H9 (cell line): ENCODE measurements at regions not wholly inside any gene's neighbourhood (a gene's known extent, or its start where the extent isn't known, plus 50 kb on each side); places are given as distances from the start of the nearest gene placed in this dataset.

ENCODE experiments used
- DNase-seq: peaks from one replicate; pipeline ENCODE4 v3.0.0-alpha.2; 2017
- H2AFZ ChIP-seq: one replicate; pipeline ENCODE4 v1.6.1; 2013; ENCODE audit warnings: mild to moderate bottlenecking, low read length, control low read depth, moderate library complexity
- H2AK5ac ChIP-seq: 2 replicates; pipeline ENCODE4 v1.6.1; 2013; ENCODE audit warnings: low read length, control low read depth, mixed read lengths; ENCODE audit not compliant: insufficient read length
- H2BK120ac ChIP-seq: one replicate; pipeline ENCODE4 v1.6.1; 2013; ENCODE audit warnings: low read depth, mild to moderate bottlenecking, low read length, control low read depth, inconsistent platforms; ENCODE audit not compliant: poor library complexity, severe bottlenecking
- H2BK12ac ChIP-seq: 2 replicates; pipeline ENCODE4 v1.6.1; 2013; ENCODE audit warnings: low read length, control low read depth, mixed read lengths, low read depth; ENCODE audit not compliant: insufficient read length
- H2BK15ac ChIP-seq: 2 replicates; pipeline ENCODE4 v1.6.1; 2013; ENCODE audit warnings: low read depth, low read length, control low read depth
- H2BK20ac ChIP-seq: one replicate; pipeline ENCODE4 v1.6.1; 2013; ENCODE audit warnings: low read depth, mild to moderate bottlenecking, low read length, control low read depth, inconsistent platforms; ENCODE audit not compliant: poor library complexity, severe bottlenecking
- H2BK5ac ChIP-seq: 2 replicates; pipeline ENCODE4 v1.6.1; 2013; ENCODE audit warnings: low read length, control low read depth, mixed read lengths; ENCODE audit not compliant: insufficient read length
- H3K14ac ChIP-seq: 2 replicates; pipeline ENCODE4 v1.6.1; 2013; ENCODE audit warnings: low read length, control low read depth; ENCODE audit not compliant: insufficient read depth
- H3K18ac ChIP-seq: 2 replicates; pipeline ENCODE4 v1.6.1; 2013; ENCODE audit warnings: low read depth, mild to moderate bottlenecking, mixed read lengths, low read length, control low read depth; ENCODE audit not compliant: insufficient read length
- H3K23ac ChIP-seq: 2 replicates; pipeline ENCODE4 v1.6.1; 2013; ENCODE audit warnings: low read length, control low read depth, mixed read lengths, low read depth; ENCODE audit not compliant: insufficient read length
- H3K23me2 ChIP-seq: 2 replicates; pipeline ENCODE4 v1.6.1; 2013; ENCODE audit warnings: low read depth, mild to moderate bottlenecking, mixed read lengths, low read length, control low read depth; ENCODE audit not compliant: insufficient read length, poor library complexity, severe bottlenecking
- H3K27ac ChIP-seq: 2 replicates; pipeline ENCODE4 v1.5.1; 2013; ENCODE audit warnings: low read length, control low read depth, mixed read lengths, low read depth; ENCODE audit not compliant: insufficient read length
- H3K27me3 ChIP-seq: 2 replicates; pipeline ENCODE4 v1.6.1; 2013; ENCODE audit warnings: low read length, control low read depth, inconsistent platforms; ENCODE audit not compliant: insufficient read depth
- H3K4ac ChIP-seq: 2 replicates; pipeline ENCODE4 v1.6.1; 2013; ENCODE audit warnings: low read depth, mild to moderate bottlenecking, control low read depth, inconsistent platforms, low read length, moderate library complexity
- H3K4me1 ChIP-seq: 2 replicates; pipeline ENCODE4 v1.6.1; 2013; ENCODE audit warnings: low read length, control low read depth, inconsistent platforms; ENCODE audit not compliant: insufficient read depth
- H3K4me2 ChIP-seq: 2 replicates; pipeline ENCODE4 v1.6.1; 2013; ENCODE audit warnings: low read length, control low read depth, mixed read lengths; ENCODE audit not compliant: insufficient read length, insufficient read depth
- H3K56ac ChIP-seq: 2 replicates; pipeline ENCODE4 v1.6.1; 2013; ENCODE audit warnings: low read depth, mild to moderate bottlenecking, mixed read lengths, low read length, control low read depth; ENCODE audit not compliant: insufficient read length
- H3K79me1 ChIP-seq: 2 replicates; pipeline ENCODE4 v1.6.1; 2013; ENCODE audit warnings: low read depth, mild to moderate bottlenecking, moderate library complexity, low read length, control low read depth, inconsistent platforms; ENCODE audit not compliant: insufficient read depth, poor library complexity, severe bottlenecking
- H3K79me2 ChIP-seq: 2 replicates; pipeline ENCODE4 v1.6.1; 2013; ENCODE audit warnings: low read length, control low read depth, inconsistent platforms; ENCODE audit not compliant: insufficient read depth
- H3K9ac ChIP-seq: 2 replicates; pipeline ENCODE4 v1.6.1; 2013; ENCODE audit warnings: low read length, control low read depth, mixed read lengths; ENCODE audit not compliant: insufficient read length; ENCODE audit errors: extremely low read depth
- H3K9me3 ChIP-seq: one replicate; pipeline ENCODE4 v1.6.1; 2013; ENCODE audit warnings: low read depth, low read length, inconsistent platforms; ENCODE audit not compliant: control insufficient read depth
- H3T11ph ChIP-seq: one replicate; pipeline ENCODE4 v1.6.1; 2013; ENCODE audit warnings: mild to moderate bottlenecking, low read length, control low read depth, inconsistent platforms
- H4K20me1 ChIP-seq: one replicate; pipeline ENCODE4 v1.6.1; 2013; ENCODE audit not compliant: control insufficient read depth, insufficient read length, insufficient read depth
- H4K5ac ChIP-seq: 2 replicates; pipeline ENCODE4 v1.6.1; 2013; ENCODE audit warnings: low read depth, mild to moderate bottlenecking, mixed read lengths, low read length, control low read depth; ENCODE audit not compliant: insufficient read length
- H4K8ac ChIP-seq: replicated peaks from 2 replicates; pipeline ENCODE4 v1.6.1; 2013; ENCODE audit warnings: low read length, control low read depth, mixed read lengths, low read depth; ENCODE audit not compliant: insufficient read length
- H4K91ac ChIP-seq: 2 replicates; pipeline ENCODE4 v1.6.1; 2013; ENCODE audit warnings: low read depth, mild to moderate bottlenecking, moderate library complexity, mixed read lengths, low read length, control low read depth; ENCODE audit not compliant: insufficient read length
- H3K27ac Mint-ChIP-seq, 3 experiments: 2 replicates in 2 of 3; 3 replicates in 1 of 3; pipeline ENCODE4 v1.8.0; 2020 to 2021; ENCODE audit warnings: mixed read lengths in 3 of 3, mild to moderate bottlenecking in 1 of 3, moderate library complexity in 1 of 3
- H3K27me3 Mint-ChIP-seq: 2 replicates; pipeline ENCODE4 v1.8.0; 2021; ENCODE audit warnings: low read depth, mild to moderate bottlenecking, moderate library complexity, mixed read lengths
- H3K36me3 Mint-ChIP-seq, 3 experiments: 2 replicates in 2 of 3; 3 replicates in 1 of 3; pipeline ENCODE4 v1.8.0; 2020 to 2021; ENCODE audit warnings: low read depth in 3 of 3, mixed read lengths in 3 of 3; ENCODE audit not compliant: insufficient read depth in 1 of 3
- H3K4me1 Mint-ChIP-seq, 2 experiments: 2 replicates each; pipeline ENCODE4 v1.8.0; 2020; ENCODE audit warnings: mixed read lengths in 2 of 2
- H3K4me3 Mint-ChIP-seq, 2 experiments: 2 replicates in 1 of 2; 3 replicates in 1 of 2; pipeline ENCODE4 v1.8.0; 2020 to 2021; ENCODE audit warnings: mild to moderate bottlenecking in 2 of 2, mixed read lengths in 2 of 2, moderate library complexity in 1 of 2
- H3K9me3 Mint-ChIP-seq, 2 experiments: 2 replicates in 1 of 2; 3 replicates in 1 of 2; pipeline ENCODE4 v1.8.0; 2020; ENCODE audit warnings: mild to moderate bottlenecking in 2 of 2, mixed read lengths in 2 of 2, moderate library complexity in 1 of 2
- CTCF ChIP-seq: fragments of 200-600 bp; sonication (generic); conservative IDR thresholded peaks from 3 replicates; pipeline ENCODE4 v1.8.0; 2021; ENCODE audit warnings: antibody characterized with exemption, mild to moderate bottlenecking
- WGBS: extraction: QIAGEN DNeasy Blood & Tissue Kit; methylation state at CpG from one replicate; pipeline ENCODE4 v1.1.7; 2013; ENCODE audit warnings: missing lambda C conversion rate, low lambda C conversion rate, mixed read lengths; ENCODE audit not compliant: insufficient read length; ENCODE audit errors: extremely low coverage; 5-methylcytosine and 5-hydroxymethylcytosine counted together

DNA sequence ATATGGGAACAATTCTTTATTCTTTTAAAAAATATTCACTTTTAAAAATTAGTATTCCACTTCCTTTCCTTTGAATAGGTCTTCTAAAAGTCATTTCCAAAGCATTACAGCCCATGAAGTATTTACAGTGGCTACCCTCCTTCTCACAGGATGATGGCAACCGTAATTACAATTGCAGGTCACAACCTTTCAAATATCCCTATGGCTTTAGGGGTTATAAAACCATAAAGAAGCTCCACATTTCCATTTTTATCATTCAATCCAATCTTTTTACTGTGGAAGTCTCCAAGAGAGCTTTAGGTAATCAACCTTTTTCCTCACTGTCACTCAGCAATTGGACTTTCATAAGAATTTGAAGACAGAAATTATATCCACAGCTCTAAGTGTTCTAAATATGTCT, 488.9 kb upstream of the CA10 start:
- H4K5ac ChIP-seq: no peak overlapping the region
- H3K18ac ChIP-seq: no peak overlapping the region
- DNase-seq: no peak
- H3K79me2 ChIP-seq: no peaks in the 10 kb centered on the region
- H3K56ac ChIP-seq: no peak overlapping the region
- H3K9me3 ChIP-seq: no peaks in the 10 kb centered on the region
- no peaks in the 10 kb centered on the region for H3K27me3 ChIP-seq
- H2AK5ac ChIP-seq: no peak overlapping the region
- no peak overlapping the region for H2BK12ac ChIP-seq
- H4K8ac ChIP-seq: no peak overlapping the region
- H2BK15ac ChIP-seq: no peak overlapping the region
- WGBS: no CpG with 5 or more reads among the region's 1 CpG
- no peaks in the 10 kb centered on the region for H3K4me1 ChIP-seq
- H4K91ac ChIP-seq: no peak overlapping the region
- no peak overlapping the region for H3K4me2 ChIP-seq
- TF ChIP-seq CTCF: no peak
- H3K27ac Mint-ChIP-seq: no peak overlapping the region
- H3K9me3 Mint-ChIP-seq: no peaks in the 10 kb centered on the region
- no peaks in the 10 kb centered on the region for H4K20me1 ChIP-seq
- H2BK5ac ChIP-seq: no peak overlapping the region
- no peaks in the 10 kb centered on the region for H3K23me2 ChIP-seq
- no peak overlapping the region for H3K4me3 Mint-ChIP-seq
- H3K4me1 Mint-ChIP-seq: no peaks in the 10 kb centered on the region
- no peak overlapping the region for H3K4ac ChIP-seq
- no peak overlapping the region for H2AFZ ChIP-seq
- no peak overlapping the region for H3K14ac ChIP-seq
- no peak overlapping the region for H3K23ac ChIP-seq
- no peak overlapping the region for H2BK20ac ChIP-seq
- no peaks in the 10 kb centered on the region for H3K79me1 ChIP-seq
- H3K36me3 Mint-ChIP-seq: no peaks in the 10 kb centered on the region
- H3K27ac ChIP-seq: no peak overlapping the region
- H3T11ph ChIP-seq: no peak overlapping the region
- no peaks in the 10 kb centered on the region; the same call in 1 of the 2 replicates for H3K27me3 Mint-ChIP-seq
- no peak overlapping the region for H3K9ac ChIP-seq
- no peak overlapping the region for H2BK120ac ChIP-seq
